BJ (cell line): ENCODE measurements at regions not wholly inside any gene's neighbourhood (a gene's known extent, or its start where the extent isn't known, plus 50 kb on each side); places are given as distances from the start of the nearest gene placed in this dataset.
"Not testable (repeated sequence)": the region's sequence is repeated elsewhere in the genome, so short reads cannot be mapped to it uniquely, and the experiment has no call there.

Experiments
- CTCF ChIA-PET: fragments of 350-600 bp; formaldehyde crosslinking; extraction: SDS; loops from one replicate; lab custom pipeline; 2021; ENCODE audit warnings: antibody characterized with exemption, inconsistent platforms; lab: Yijun Ruan, JAX
- POLR2A ChIA-PET: fragments of 300-600 bp; sonication (Branson Sonifier 250); formaldehyde crosslinking; extraction: SDS; loops from one replicate; lab custom pipeline; 2021; ENCODE audit warnings: antibody characterized with exemption; lab: Charles Lee
- DNase-seq: peaks from one replicate; pipeline ENCODE4 v3.0.0-alpha.2; 2011; ENCODE audit warnings: low read depth
- H3K27me3 ChIP-seq: 2 replicates; pipeline ENCODE4 v1.6.0; 2011; ENCODE audit warnings: low read length; ENCODE audit not compliant: control insufficient read depth, insufficient read depth
- H3K36me3 ChIP-seq: 2 replicates; pipeline ENCODE4 v1.5.1; 2011; ENCODE audit warnings: low read length; ENCODE audit not compliant: control insufficient read depth, insufficient read depth
- H3K4me3 ChIP-seq: 2 replicates; pipeline ENCODE4 v1.5.1; 2011; ENCODE audit warnings: low read depth, mild to moderate bottlenecking, control low read depth, low read length
- TF ChIP-seq, protein P1 (sequence below): IDR thresholded peaks from 2 replicates; pipeline ENCODE4 v1.5.1; 2011; ENCODE audit warnings: low read depth, mild to moderate bottlenecking, control low read depth, inconsistent platforms, low read length, moderate library complexity; ENCODE audit not compliant: insufficient read depth

DNA sequence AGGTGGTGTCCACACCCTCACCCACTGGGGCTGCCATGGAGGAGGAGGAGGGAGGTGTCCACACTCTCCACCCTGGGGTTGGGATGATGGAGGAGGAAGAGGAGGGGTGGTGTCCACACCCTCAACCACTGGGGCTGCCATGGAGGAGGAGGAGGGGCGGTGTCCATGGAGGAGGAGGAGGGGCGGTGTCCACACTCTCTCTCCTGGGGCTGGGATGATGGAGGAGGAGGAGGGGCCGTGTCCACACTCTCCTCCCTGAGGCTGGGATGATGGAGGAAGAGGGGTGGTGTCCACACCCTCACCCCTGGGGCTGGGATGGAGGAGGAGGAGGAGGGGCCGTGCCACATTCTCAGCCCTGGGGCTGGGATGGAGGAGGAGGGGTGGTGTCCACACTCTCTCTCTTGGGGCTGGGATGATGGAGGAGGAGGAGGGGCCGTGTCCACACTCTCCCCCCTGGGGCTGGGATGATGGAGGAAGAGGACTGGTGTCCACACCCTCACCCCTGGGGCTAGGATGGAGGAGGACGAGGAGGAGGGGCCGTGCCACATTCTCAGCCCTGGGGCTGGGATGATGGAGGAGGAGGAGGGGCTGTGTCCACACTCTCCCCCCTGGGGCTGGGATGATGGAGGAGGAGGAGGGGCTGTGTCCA, 231.7 kb downstream of the CRLF2 start:
- ChIA-PET POLR2A (no interaction called here), CTCF (no interaction called here)
- H3K4me3 ChIP-seq, result no peak overlapping the region
- H3K27me3 ChIP-seq, result no peaks in the 10 kb centered on the region
- no peak for DNase-seq
- H3K36me3 ChIP-seq, result no peaks in the 10 kb centered on the region
- TF ChIP-seq, protein P1, sequence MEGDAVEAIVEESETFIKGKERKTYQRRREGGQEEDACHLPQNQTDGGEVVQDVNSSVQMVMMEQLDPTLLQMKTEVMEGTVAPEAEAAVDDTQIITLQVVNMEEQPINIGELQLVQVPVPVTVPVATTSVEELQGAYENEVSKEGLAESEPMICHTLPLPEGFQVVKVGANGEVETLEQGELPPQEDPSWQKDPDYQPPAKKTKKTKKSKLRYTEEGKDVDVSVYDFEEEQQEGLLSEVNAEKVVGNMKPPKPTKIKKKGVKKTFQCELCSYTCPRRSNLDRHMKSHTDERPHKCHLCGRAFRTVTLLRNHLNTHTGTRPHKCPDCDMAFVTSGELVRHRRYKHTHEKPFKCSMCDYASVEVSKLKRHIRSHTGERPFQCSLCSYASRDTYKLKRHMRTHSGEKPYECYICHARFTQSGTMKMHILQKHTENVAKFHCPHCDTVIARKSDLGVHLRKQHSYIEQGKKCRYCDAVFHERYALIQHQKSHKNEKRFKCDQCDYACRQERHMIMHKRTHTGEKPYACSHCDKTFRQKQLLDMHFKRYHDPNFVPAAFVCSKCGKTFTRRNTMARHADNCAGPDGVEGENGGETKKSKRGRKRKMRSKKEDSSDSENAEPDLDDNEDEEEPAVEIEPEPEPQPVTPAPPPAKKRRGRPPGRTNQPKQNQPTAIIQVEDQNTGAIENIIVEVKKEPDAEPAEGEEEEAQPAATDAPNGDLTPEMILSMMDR, result no peak

DNA sequence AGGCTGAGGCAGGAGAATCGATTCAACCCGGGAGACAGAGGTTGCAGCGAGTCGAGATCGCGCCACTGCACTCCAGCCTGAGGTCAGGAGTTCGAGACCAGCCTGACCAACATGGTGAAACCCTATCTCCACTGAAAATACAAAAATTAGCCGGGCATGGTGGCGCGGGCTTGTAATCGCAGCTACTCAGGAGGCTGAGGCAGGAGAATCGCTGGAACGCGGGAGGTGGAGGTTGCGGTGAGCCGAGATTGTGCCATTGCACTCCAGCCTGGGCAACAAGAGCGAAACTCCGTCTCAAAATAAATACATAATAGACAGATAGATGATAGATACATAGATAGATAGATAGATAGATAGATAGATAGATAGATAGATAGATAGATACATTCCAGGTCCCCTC, 233.3 kb downstream of the CRLF2 start:
- H3K36me3 ChIP-seq, H3K27me3 ChIP-seq, DNase-seq, H3K4me3 ChIP-seq, POLR2A ChIA-PET, CTCF ChIA-PET: not testable (repeated sequence)

DNA sequence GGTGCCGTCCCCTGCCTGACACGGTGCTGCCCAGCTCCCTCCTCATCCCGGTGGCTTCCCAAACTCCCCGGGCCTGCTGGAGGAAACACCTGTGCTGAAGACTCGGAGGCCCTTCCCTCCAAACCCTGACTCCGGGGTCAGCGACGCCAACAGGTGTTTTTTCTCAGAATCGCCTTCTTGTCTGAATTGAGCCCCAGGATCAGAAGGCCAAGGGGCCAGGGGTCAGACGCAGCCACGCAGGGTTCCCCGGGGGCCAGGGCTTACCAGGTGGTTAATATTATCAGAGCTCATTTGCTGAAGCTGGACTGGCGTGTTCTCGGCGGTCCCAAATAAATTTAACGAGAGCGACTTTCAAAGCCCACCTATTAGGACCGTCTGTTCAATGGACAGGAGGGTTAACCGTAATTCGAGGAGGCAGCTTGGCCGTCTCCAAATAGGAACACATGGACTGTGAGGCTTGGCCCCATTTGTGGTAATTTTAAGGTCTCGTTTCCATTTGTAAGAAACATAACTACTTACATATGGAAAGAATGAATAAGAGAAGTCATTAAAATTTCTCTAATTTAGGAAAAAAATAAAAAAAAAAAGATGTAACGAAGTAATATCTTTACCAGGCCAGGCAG, 239.3 kb downstream of the CRLF2 start:
- TF ChIP-seq, protein P1, result no peak
- H3K36me3 ChIP-seq, result no peaks in the 10 kb centered on the region
- no peaks in the 10 kb centered on the region; the same call in 1 of the 2 replicates for H3K27me3 ChIP-seq
- DNase-seq, result no peak
- no peak overlapping the region for H3K4me3 ChIP-seq
- ChIA-PET CTCF (no interaction called here), POLR2A (no interaction called here)

DNA sequence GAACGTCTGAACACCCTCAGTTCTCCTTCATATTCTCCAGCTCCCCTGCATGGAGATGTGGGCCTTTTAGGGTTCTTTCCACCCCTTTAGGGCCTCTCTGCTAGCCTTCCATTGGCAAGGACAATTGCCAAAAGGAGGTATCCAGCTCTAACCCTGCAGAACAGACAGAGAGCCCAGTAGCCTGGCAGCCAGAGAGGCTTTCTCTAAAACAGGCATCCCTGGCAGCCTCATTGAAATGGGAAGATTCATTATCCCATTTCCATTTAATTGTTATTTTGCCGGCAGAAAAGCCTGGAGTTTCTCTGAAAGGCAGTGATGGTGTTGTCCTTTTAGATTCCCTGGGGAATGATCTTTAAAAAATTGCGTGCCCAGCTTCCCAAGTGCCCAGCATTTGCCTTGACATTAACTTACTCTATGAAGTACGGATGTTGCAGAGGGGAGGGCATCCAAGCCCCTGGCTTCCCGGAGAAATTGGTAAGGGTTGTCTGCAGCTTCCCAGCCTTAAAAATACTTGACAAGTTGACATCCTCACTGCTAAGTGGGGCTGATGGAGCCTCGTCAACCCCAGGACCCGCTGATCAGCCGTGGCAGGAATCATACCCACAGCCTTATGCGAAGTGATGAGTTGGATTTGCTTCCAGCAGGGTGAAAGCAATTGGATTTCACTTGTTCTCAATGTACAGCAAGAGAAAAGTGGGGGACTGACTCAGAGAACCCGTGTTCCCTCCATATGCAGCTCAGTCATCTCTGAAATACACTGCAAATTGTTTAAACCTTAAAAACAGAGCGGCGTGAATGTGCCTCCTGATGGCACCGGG, 244.1 kb downstream of the CRLF2 start:
- ChIA-PET CTCF (no interaction called here), POLR2A (no interaction called here)
- Histone ChIP-seq H3K36me3 (no peaks in the 10 kb centered on the region), H3K27me3 (peaks cover 4% of the 10 kb centered on the region), H3K4me3 (no peak overlapping the region)
- no peak for DNase-seq
- TF ChIP-seq, protein P1, result no peak

DNA sequence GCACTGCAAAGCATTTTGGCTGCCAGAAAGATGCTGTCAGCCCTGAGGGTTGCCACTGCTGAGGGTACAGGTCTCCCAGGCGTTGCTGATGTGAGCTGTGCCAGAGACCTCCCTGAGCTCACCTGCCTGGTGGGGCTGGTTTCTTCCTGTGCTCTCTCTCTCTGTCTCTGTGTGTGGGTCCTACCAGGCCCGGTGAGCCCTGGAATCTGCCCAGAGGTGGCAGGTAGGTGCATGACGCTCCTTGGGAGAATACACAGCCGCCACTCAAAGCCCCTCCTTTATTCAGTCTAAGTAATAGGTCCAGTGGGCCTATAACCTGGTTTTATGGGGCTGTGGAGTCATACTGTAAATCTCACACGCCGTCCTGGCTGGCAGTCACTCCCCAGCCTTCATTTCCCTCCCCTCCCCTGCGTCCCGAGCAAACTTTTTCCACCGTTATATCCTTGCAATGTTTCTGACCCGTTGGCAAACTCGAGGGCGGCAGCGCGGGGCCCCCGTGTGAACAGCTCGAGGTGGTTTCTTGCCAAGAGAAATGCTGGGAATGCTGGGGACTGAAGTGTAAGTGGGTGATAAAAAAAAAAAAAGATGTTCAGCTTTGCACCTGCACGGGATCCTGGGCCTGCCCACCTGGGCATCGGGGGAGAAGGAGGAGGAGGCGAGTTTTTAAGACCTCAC, 245.9 kb downstream of the CRLF2 start:
- Histone ChIP-seq H3K27me3 (peaks cover 4% of the 10 kb centered on the region), H3K4me3 (no peak overlapping the region), H3K36me3 (no peaks in the 10 kb centered on the region)
- TF ChIP-seq, protein P1, result no peak
- POLR2A ChIA-PET, result no interaction called here
- DNase-seq, result no peak
- CTCF ChIA-PET, result no interaction called here
